ENCODE measurements at regions not wholly inside any gene's neighbourhood (a gene's known extent, or its start where the extent isn't known, plus 50 kb on each side); places are given as distances from the start of the nearest gene placed in this dataset.

DNA sequence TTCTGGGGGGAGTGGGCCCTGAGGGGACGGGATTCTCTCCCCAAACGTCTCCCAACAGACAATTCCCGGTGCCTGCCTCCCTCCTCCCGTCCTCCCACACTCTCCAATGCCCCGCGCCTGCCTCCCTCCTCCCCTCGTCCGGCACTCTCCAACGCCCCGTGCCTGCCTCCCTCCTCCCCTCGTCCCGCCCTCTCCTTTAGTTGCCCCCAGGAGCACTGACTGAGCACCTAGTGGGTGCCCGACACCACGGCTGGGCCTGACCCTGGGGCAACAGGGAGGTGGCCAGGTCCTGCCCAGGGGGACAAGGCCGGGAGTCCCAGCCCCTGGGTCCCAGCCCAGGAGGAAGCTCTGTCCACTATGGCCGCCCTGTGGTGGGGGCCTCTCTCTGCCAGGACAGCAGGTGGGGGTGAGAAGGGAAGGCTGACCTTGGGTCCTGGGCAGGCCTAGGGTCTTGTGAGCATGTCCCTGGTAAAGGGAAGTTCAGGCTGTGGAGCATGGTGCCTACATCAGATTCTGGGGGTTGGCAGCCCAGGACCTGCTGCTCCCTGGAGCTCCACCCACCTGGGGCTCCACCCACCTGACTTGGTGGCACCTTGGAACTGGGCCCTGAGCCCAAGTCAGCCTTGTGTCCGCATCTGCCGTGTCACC lies 942.3 kb downstream of the BRD1 start:
- DNase-seq (ENCODE audit: low read depth) = no peak
- H3K4me3 ChIP-seq (ENCODE audit: low read depth, low read length) = no peak overlapping the region
- TF ChIP-seq, protein P1, sequence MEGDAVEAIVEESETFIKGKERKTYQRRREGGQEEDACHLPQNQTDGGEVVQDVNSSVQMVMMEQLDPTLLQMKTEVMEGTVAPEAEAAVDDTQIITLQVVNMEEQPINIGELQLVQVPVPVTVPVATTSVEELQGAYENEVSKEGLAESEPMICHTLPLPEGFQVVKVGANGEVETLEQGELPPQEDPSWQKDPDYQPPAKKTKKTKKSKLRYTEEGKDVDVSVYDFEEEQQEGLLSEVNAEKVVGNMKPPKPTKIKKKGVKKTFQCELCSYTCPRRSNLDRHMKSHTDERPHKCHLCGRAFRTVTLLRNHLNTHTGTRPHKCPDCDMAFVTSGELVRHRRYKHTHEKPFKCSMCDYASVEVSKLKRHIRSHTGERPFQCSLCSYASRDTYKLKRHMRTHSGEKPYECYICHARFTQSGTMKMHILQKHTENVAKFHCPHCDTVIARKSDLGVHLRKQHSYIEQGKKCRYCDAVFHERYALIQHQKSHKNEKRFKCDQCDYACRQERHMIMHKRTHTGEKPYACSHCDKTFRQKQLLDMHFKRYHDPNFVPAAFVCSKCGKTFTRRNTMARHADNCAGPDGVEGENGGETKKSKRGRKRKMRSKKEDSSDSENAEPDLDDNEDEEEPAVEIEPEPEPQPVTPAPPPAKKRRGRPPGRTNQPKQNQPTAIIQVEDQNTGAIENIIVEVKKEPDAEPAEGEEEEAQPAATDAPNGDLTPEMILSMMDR (IDR thresholded peaks at IDR 0.05; ENCODE audit: low read depth, low read length) = no peak
- TF ChIP-seq MYC (IDR thresholded peaks at IDR 0.05; ENCODE audit: low read depth, low read length) (no peak), POLR2A (IDR thresholded peaks at IDR 0.05; ENCODE audit: extremely low read depth, insufficient read length) (no peak)
- TF ChIP-seq, protein P2, sequence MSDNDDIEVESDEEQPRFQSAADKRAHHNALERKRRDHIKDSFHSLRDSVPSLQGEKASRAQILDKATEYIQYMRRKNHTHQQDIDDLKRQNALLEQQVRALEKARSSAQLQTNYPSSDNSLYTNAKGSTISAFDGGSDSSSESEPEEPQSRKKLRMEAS (IDR thresholded peaks at IDR 0.05; ENCODE audit: low read depth, low read length) = no peak

DNA sequence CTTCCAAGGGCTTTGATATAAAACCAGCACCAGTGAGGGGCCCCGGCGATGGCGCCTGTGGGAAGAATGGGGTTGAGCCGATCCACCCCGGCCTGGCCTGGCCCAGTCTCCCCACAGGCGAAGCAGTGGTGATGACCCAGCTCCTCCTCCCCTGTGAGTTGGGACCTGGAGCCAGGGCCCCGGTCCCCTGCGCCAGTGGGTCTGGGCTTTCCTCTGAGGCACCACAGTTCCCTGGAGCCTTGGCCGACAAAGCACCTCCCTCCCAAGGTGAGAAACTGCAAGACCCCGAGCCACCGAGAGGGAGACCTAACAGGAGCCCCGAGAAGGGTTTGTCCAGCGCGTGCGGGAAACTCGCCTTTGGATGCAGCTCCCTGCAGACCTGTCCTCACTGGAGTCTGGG lies 942.9 kb downstream of the BRD1 start:
- no peak overlapping the region for H3K4me3 ChIP-seq (ENCODE audit: low read depth, low read length)
- TF ChIP-seq POLR2A (IDR thresholded peaks at IDR 0.05; ENCODE audit: extremely low read depth, insufficient read length) (no peak), MYC (IDR thresholded peaks at IDR 0.05; ENCODE audit: low read depth, low read length) (no peak)
- TF ChIP-seq, protein P1 (IDR thresholded peaks at IDR 0.05; ENCODE audit: low read depth, low read length) = no peak
- TF ChIP-seq, protein P2 (IDR thresholded peaks at IDR 0.05; ENCODE audit: low read depth, low read length) = no peak
- no peak for DNase-seq (ENCODE audit: low read depth)

DNA sequence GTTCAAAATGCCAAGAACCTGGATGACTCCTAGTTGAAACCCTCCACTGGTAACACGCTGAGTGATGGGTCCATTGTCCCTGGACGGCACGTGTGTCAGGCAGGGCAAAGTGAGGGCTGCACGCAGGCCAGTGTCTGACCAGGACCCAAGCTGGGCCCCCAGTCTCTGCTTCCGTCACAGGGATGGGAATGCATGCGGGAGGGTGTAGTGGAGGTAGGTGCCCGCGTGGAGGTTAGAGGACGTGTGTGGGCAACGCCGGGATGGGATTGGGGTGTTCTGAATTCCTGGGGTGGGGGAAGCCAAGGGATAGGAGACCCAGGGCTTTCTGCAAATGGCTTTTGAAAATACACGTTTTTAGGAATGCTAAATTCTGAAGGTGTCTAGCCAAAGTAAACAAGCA lies 943.3 kb downstream of the BRD1 start:
- H3K4me3 ChIP-seq (ENCODE audit: low read depth, low read length) = no peak overlapping the region

DNA sequence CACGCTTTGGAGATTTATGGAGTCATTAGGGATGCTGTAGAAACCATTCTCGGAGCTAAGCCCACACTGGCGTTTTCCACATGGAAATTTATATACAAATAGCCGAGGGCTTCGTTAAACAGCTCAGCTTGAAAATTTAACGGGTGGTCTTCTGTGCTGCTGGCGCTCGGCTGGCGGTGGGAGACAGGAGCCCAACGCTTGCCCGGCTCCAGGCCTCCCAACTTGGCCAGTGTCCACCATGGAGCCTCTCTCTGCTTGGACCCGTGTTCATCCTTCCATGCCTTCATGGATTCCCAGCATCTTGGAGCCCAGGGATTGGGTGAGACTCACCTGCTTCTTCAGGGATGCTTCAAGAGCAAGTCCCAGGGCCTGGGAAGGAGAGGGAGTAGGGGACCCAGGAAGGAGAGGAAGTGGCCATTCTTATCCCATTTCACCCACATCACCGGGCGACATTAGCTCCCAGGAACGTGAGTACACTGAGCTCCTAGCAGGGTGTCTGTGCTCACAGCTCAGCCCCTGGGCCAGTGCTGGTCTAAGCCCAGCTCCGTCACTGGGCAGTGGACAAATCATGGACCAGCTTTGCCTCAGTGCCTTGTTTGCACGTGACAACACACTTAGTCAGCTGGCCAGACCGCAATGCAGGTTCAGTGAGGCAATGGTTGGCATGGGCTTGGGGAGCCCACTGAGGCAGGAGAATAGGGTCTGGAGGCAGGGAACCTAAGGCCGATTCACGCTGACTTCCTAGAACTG lies 944.3 kb downstream of the BRD1 start:
- H3K4me3 ChIP-seq (ENCODE audit: low read depth, low read length) = no peak overlapping the region
- TF ChIP-seq, protein P2 (IDR thresholded peaks at IDR 0.05; ENCODE audit: low read depth, low read length) = no peak
- no peak for DNase-seq (ENCODE audit: low read depth)

More for the DNA sequence above, 943.3 kb downstream of the BRD1 start:
- TF ChIP-seq, protein P1 (IDR thresholded peaks at IDR 0.05; ENCODE audit: low read depth, low read length) = no peak
- TF ChIP-seq POLR2A (IDR thresholded peaks at IDR 0.05; ENCODE audit: extremely low read depth, insufficient read length) = no peak
- no peak for TF ChIP-seq MYC (IDR thresholded peaks at IDR 0.05; ENCODE audit: low read depth, low read length)
- TF ChIP-seq, protein P2 (IDR thresholded peaks at IDR 0.05; ENCODE audit: low read depth, low read length) = no peak
- no peak for DNase-seq (ENCODE audit: low read depth)

DNA sequence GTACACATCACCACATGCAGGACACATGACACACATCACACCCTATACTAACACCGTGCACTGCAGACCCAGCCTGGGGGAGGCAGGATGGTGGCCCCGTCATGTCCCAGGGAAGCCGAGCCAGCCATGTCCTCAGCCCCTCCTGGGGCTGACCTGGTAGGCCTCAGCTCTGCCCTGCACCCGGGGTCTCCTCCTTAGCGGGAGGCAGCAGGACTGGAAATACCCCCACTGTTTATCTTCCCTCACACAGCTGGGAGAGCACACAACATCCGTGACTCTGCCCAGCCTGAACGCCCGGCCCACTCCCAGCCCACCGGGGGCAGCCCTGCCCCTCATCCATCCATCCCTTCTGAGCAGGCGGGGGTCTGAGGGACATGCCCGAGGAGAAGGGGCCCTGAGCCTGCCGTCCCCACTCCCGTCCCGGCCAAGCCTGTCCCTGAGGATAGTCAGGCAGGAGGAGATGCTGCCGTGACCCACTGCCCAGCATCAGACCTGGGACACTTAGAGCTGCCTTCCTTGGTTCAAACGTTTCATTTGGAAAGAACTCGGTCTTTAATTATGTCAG lies 945.0 kb downstream of the BRD1 start:
- TF ChIP-seq, protein P1 (IDR thresholded peaks at IDR 0.05; ENCODE audit: low read depth, low read length) = no peak
- TF ChIP-seq, protein P2 (IDR thresholded peaks at IDR 0.05; ENCODE audit: low read depth, low read length) = no peak
- TF ChIP-seq POLR2A (IDR thresholded peaks at IDR 0.05; ENCODE audit: extremely low read depth, insufficient read length) (no peak), MYC (IDR thresholded peaks at IDR 0.05; ENCODE audit: low read depth, low read length) (no peak)
- H3K4me3 ChIP-seq (ENCODE audit: low read depth, low read length) = no peak overlapping the region
- no peak for DNase-seq (ENCODE audit: low read depth)

All from NB4 (cell line).